Activated CD8-positive, alpha-beta T cell treated with anti-CD3 and anti-CD28 coated beads for 36 hours (primary cell): ENCODE measurements at regions not wholly inside any gene's neighbourhood (a gene's known extent, or its start where the extent isn't known, plus 50 kb on each side); places are given as distances from the start of the nearest gene placed in this dataset.

Experiments used
- ATAC-seq: fragments of 200-7000 bp; cut with Tn5 transposase; one replicate; pipeline ENCODE4 v1.10.0; 2021; ENCODE audit warnings: mild to moderate bottlenecking, moderate library complexity
- CTCF ChIA-PET: fragments of 350-600 bp; sonication (Branson Sonifier 250); formaldehyde crosslinking; loops from one replicate; lab custom pipeline; 2021; ENCODE audit warnings: antibody characterized with exemption; lab: Charles Lee
- POLR2A ChIA-PET: fragments of 350-600 bp; sonication (Branson Sonifier 250); formaldehyde crosslinking; loops from one replicate; lab custom pipeline; 2021; ENCODE audit warnings: antibody characterized with exemption; lab: Charles Lee
- DNase-seq: peaks from one replicate; pipeline ENCODE4 v3.0.0-alpha.2; 2020
- H3K27ac Mint-ChIP-seq: one replicate; pipeline ENCODE4 v1.8.0; 2021; ENCODE audit warnings: mild to moderate bottlenecking, mixed read lengths
- H3K27me3 Mint-ChIP-seq: one replicate; pipeline ENCODE4 v1.8.0; 2021; ENCODE audit warnings: mixed read lengths
- H3K36me3 Mint-ChIP-seq: one replicate; pipeline ENCODE4 v1.8.0; 2021; ENCODE audit warnings: low read depth, mixed read lengths
- H3K4me1 Mint-ChIP-seq: one replicate; pipeline ENCODE4 v1.8.0; 2021; ENCODE audit warnings: low read depth, mixed read lengths
- H3K4me3 Mint-ChIP-seq: one replicate; pipeline ENCODE4 v1.8.0; 2021; ENCODE audit warnings: mild to moderate bottlenecking, moderate library complexity, mixed read lengths
- H3K9me3 Mint-ChIP-seq: one replicate; pipeline ENCODE4 v1.8.0; 2021; ENCODE audit warnings: mixed read lengths
- CTCF ChIP-seq: fragments of 200-600 bp; IDR thresholded peaks from one replicate; pipeline ENCODE4 v1.8.0; 2022; ENCODE audit warnings: antibody characterized with exemption, mild to moderate bottlenecking
- intact Hi-C: fragments of 100-400 bp; cut with micrococcal nuclease; formaldehyde crosslinking; loops from one replicate; pipeline ENCODE4 v1.10.0; 2022

GRCh38 chr14:34310724-34311123 lies 151.3 kb downstream of the SPTSSA start:
- ATAC-seq (no peak), DNase-seq (no peak)
- Mint-ChIP-seq H3K9me3 (no peaks in the 10 kb centered on the region), H3K36me3 (no peaks in the 10 kb centered on the region), H3K27ac (no peak overlapping the region), H3K27me3 (peaks cover 10% of the 10 kb centered on the region), H3K4me1 (no peaks in the 10 kb centered on the region), H3K4me3 (no peak overlapping the region)
- intact Hi-C loops = no loop called here
- TF ChIP-seq CTCF = no peak
- CTCF ChIA-PET = interaction anchor here (1.4 kb wide), 2 partner anchors 9 to 13 kb away, joined by 4 read pairs; no protein-coding TSS in a partner anchor
- POLR2A ChIA-PET = no interaction called here

GRCh38 chr14:34303811-34304210 lies 158.2 kb downstream of the SPTSSA start:
- ChIA-PET POLR2A (interaction anchor here (0.6 kb wide), 1 partner anchor 156 kb away, joined by 3 read pairs; no protein-coding TSS in a partner anchor), CTCF (interaction anchor here (0.7 to 2.5 kb wide), 3 partner anchors 10 to 28 kb away, joined by 3 to 12 read pairs (median 3); no protein-coding TSS in a partner anchor)
- intact Hi-C loops = no loop called here
- peaks cover 8% of the 10 kb centered on the region for H3K27me3 Mint-ChIP-seq
- no peaks in the 10 kb centered on the region for H3K4me1 Mint-ChIP-seq
- H3K27ac Mint-ChIP-seq = no peak overlapping the region
- no peak overlapping the region for H3K4me3 Mint-ChIP-seq
- H3K36me3 Mint-ChIP-seq = no peaks in the 10 kb centered on the region
- DNase-seq = no peak
- H3K9me3 Mint-ChIP-seq = no peaks in the 10 kb centered on the region
- no peak for TF ChIP-seq CTCF
- no peak for ATAC-seq

GRCh38 chr14:34302654-34303053 lies 159.4 kb downstream of the SPTSSA start:
- intact Hi-C loops = no loop called here
- H3K36me3 Mint-ChIP-seq = no peaks in the 10 kb centered on the region
- ATAC-seq = no peak
- no peak overlapping the region for H3K4me3 Mint-ChIP-seq
- no peaks in the 10 kb centered on the region for H3K9me3 Mint-ChIP-seq
- no peaks in the 10 kb centered on the region for H3K4me1 Mint-ChIP-seq
- no peak for DNase-seq
- peaks cover 7% of the 10 kb centered on the region for H3K27me3 Mint-ChIP-seq
- no peak overlapping the region for H3K27ac Mint-ChIP-seq
- TF ChIP-seq CTCF = no peak
- CTCF ChIA-PET = interaction anchor here (0.9 to 2.1 kb wide), 5 partner anchors 8 to 462 kb away, joined by 3 to 6 read pairs (median 4); no protein-coding TSS in a partner anchor
- POLR2A ChIA-PET = no interaction called here

- intact Hi-C loops = no loop called here
- no peak overlapping the region for H3K27ac Mint-ChIP-seq
- peak; percentile 20 for DNase-seq
- no peaks in the 10 kb centered on the region for H3K36me3 Mint-ChIP-seq
- CTCF ChIA-PET = interaction anchor here (0.7 to 2.1 kb wide), 17 partner anchors 9 to 508 kb away, joined by 3 to 7 read pairs (median 4); no protein-coding TSS in a partner anchor
- no peak overlapping the region for H3K4me3 Mint-ChIP-seq
- no peaks in the 10 kb centered on the region for H3K4me1 Mint-ChIP-seq
- POLR2A ChIA-PET = no interaction called here
- H3K9me3 Mint-ChIP-seq = no peaks in the 10 kb centered on the region
- ATAC-seq = no peak
- TF ChIP-seq CTCF = peak; percentile 60
- H3K27me3 Mint-ChIP-seq = peaks cover 7% of the 10 kb centered on the region
Observed at GRCh38 chr14:34300882-34301734, 160.9 kb downstream of the SPTSSA start.

GRCh38 chr14:34300330-34300729 lies 161.7 kb downstream of the SPTSSA start:
- ATAC-seq = no peak
- DNase-seq = no peak
- no peak for TF ChIP-seq CTCF
- Mint-ChIP-seq H3K9me3 (no peaks in the 10 kb centered on the region), H3K27ac (no peak overlapping the region), H3K36me3 (no peaks in the 10 kb centered on the region), H3K27me3 (peaks cover 7% of the 10 kb centered on the region), H3K4me3 (no peak overlapping the region), H3K4me1 (no peaks in the 10 kb centered on the region)
- ChIA-PET CTCF (interaction anchor here (0.7 to 2.1 kb wide), 11 partner anchors 14 to 460 kb away, joined by 3 to 7 read pairs (median 4); no protein-coding TSS in a partner anchor), POLR2A (no interaction called here)
- intact Hi-C loops = no loop called here
